Caco-2 (cell line): ENCODE measurements at regions not wholly inside any gene's neighbourhood (a gene's known extent, or its start where the extent isn't known, plus 50 kb on each side); places are given as distances from the start of the nearest gene placed in this dataset.
"Not testable (repeated sequence)": the region's sequence is repeated elsewhere in the genome, so short reads cannot be mapped to it uniquely, and the experiment has no call there.

ENCODE experiments used
- BruUV-seq: library from RNA; stranded (reverse); fragments of 400-500 nt; replicated peaks from 2 replicates; lab custom pipeline; 2021; lab: Mats Ljungman, UMichigan
- CTCF ChIA-PET: fragments of 300-600 bp; sonication (Branson Sonifier 250); formaldehyde crosslinking; loops from one replicate; lab custom pipeline; 2022; ENCODE audit warnings: antibody characterized with exemption; lab: Charles Lee
- POLR2A ChIA-PET: fragments of 300-600 bp; sonication (Branson Sonifier 250); formaldehyde crosslinking; loops from one replicate; lab custom pipeline; 2022; ENCODE audit warnings: antibody characterized with exemption; lab: Charles Lee
- DNase-seq, 2 experiments: peaks; one replicate each; pipeline versions ENCODE4 v3.0.0 to v3.0.0-alpha.2; 2020 to 2022
- H3K27me3 ChIP-seq: replicated peaks from 2 replicates; pipeline ENCODE4 v1.6.0; 2011; ENCODE audit warnings: low read length; ENCODE audit not compliant: control insufficient read depth, insufficient read depth
- H3K36me3 ChIP-seq: 2 replicates; pipeline ENCODE4 v1.5.1; 2011; ENCODE audit warnings: low read length; ENCODE audit not compliant: control insufficient read depth, insufficient read depth
- H3K4me1 ChIP-seq: fragments of 250-450 bp; sonication (Bioruptor Pico); 2 replicates; pipeline ENCODE4 v1.5.1; 2020; ENCODE audit warnings: mild to moderate bottlenecking
- H3K4me3 ChIP-seq: 2 replicates; pipeline ENCODE4 v1.5.1; 2011; ENCODE audit warnings: low read depth, mild to moderate bottlenecking, control low read depth, low read length
- H3K9me3 ChIP-seq: fragments of 250-450 bp; sonication (Bioruptor Pico); 2 replicates; pipeline ENCODE4 v1.5.1; 2020; ENCODE audit warnings: mild to moderate bottlenecking, moderate library complexity
- H3K27ac Mint-ChIP-seq: one replicate; pipeline ENCODE4 v1.8.0; 2022; ENCODE audit warnings: mixed read lengths; ENCODE audit not compliant: unreplicated experiment
- H3K27me3 Mint-ChIP-seq: one replicate; pipeline ENCODE4 v1.8.0; 2022; ENCODE audit warnings: mixed read lengths; ENCODE audit not compliant: insufficient read depth, unreplicated experiment
- H3K36me3 Mint-ChIP-seq: one replicate; pipeline ENCODE4 v1.8.0; 2022; ENCODE audit warnings: mild to moderate bottlenecking, mixed read lengths; ENCODE audit not compliant: insufficient read depth, unreplicated experiment
- H3K4me1 Mint-ChIP-seq: one replicate; pipeline ENCODE4 v1.8.0; 2022; ENCODE audit warnings: low read depth, mixed read lengths; ENCODE audit not compliant: unreplicated experiment
- H3K4me3 Mint-ChIP-seq: one replicate; pipeline ENCODE4 v1.8.0; 2022; ENCODE audit warnings: mild to moderate bottlenecking, moderate library complexity, mixed read lengths; ENCODE audit not compliant: unreplicated experiment
- H3K9me3 Mint-ChIP-seq: one replicate; pipeline ENCODE4 v1.8.0; 2022; ENCODE audit warnings: mixed read lengths; ENCODE audit not compliant: unreplicated experiment
- CTCF ChIP-seq, 2 experiments: fragments of 200-600 bp in 1 of 2; IDR thresholded peaks; 1 replicate in 1 of 2; 2 replicates in 1 of 2; pipeline versions ENCODE4 v1.5.1 to v1.8.0; 2011 to 2022; ENCODE audit warnings: antibody characterized with exemption in 1 of 2, control low read depth in 1 of 2, inconsistent platforms in 1 of 2, low read depth in 1 of 2, low read length in 1 of 2, mild to moderate bottlenecking in 1 of 2, moderate library complexity in 1 of 2; ENCODE audit not compliant: insufficient read depth in 1 of 2, severe bottlenecking in 1 of 2, unreplicated experiment in 1 of 2
- intact Hi-C: fragments of 100-400 bp; cut with micrococcal nuclease; formaldehyde crosslinking; loops from one replicate; pipeline ENCODE4 v1.10.0; 2022; ENCODE audit not compliant: unreplicated experiment

- Histone ChIP-seq H3K4me3 (no peak overlapping the region), H3K4me1 (no peaks in the 10 kb centered on the region), H3K27me3 (no peaks in the 10 kb centered on the region), H3K36me3 (no peaks in the 10 kb centered on the region), H3K9me3 (no peaks in the 10 kb centered on the region)
- no peak for TF ChIP-seq CTCF (IDR thresholded peaks at IDR 0.05; ENCODE audit: insufficient read depth in 1 of 2, low read depth in 1 of 2, low read length in 1 of 2, severe bottlenecking in 1 of 2, unreplicated experiment in 1 of 2)
- Mint-ChIP-seq H3K36me3 (no peaks in the 10 kb centered on the region), H3K27me3 (no peaks in the 10 kb centered on the region), H3K9me3 (no peaks in the 10 kb centered on the region), H3K4me3 (no peak overlapping the region), H3K27ac (no peak overlapping the region), H3K4me1 (no peaks in the 10 kb centered on the region)
- CTCF ChIA-PET = no interaction called here
- no peak for DNase-seq
- BruUV-seq = no TSS peak
- POLR2A ChIA-PET = no interaction called here
- intact Hi-C loops = no loop called here
Measured at GRCh38 chr6:51318674-51319073, 500.0 kb downstream of the TFAP2B start.

- H3K27me3 ChIP-seq, H3K9me3 Mint-ChIP-seq, H3K36me3 Mint-ChIP-seq, H3K4me1 ChIP-seq, BruUV-seq, H3K4me3 ChIP-seq, H3K4me3 Mint-ChIP-seq, POLR2A ChIA-PET, H3K4me1 Mint-ChIP-seq, DNase-seq, intact Hi-C loops, H3K36me3 ChIP-seq, CTCF ChIA-PET, H3K9me3 ChIP-seq, H3K27me3 Mint-ChIP-seq, H3K27ac Mint-ChIP-seq: not testable (repeated sequence)
Measured at GRCh38 chr6:51321477-51321876, 502.8 kb downstream of the TFAP2B start.

GRCh38 chr6:51322505-51322904, 503.8 kb downstream of the TFAP2B start:
- Mint-ChIP-seq H3K4me3 (no peak overlapping the region), H3K4me1 (no peaks in the 10 kb centered on the region), H3K9me3 (no peaks in the 10 kb centered on the region), H3K27me3 (no peaks in the 10 kb centered on the region), H3K27ac (no peak overlapping the region), H3K36me3 (no peaks in the 10 kb centered on the region)
- Histone ChIP-seq H3K9me3 (no peaks in the 10 kb centered on the region), H3K4me3 (no peak overlapping the region), H3K36me3 (no peaks in the 10 kb centered on the region), H3K27me3 (no peaks in the 10 kb centered on the region), H3K4me1 (no peaks in the 10 kb centered on the region)
- intact Hi-C loops = no loop called here
- ChIA-PET POLR2A (no interaction called here), CTCF (no interaction called here)
- DNase-seq = no peak
- no TSS peak for BruUV-seq
- no peak for TF ChIP-seq CTCF (IDR thresholded peaks at IDR 0.05; ENCODE audit: insufficient read depth in 1 of 2, low read depth in 1 of 2, low read length in 1 of 2, severe bottlenecking in 1 of 2, unreplicated experiment in 1 of 2)

GRCh38 chr6:51323056-51323455, 504.4 kb downstream of the TFAP2B start:
- no TSS peak for BruUV-seq
- H3K36me3 ChIP-seq = no peaks in the 10 kb centered on the region
- TF ChIP-seq CTCF (IDR thresholded peaks at IDR 0.05; ENCODE audit: insufficient read depth in 1 of 2, low read depth in 1 of 2, low read length in 1 of 2, severe bottlenecking in 1 of 2, unreplicated experiment in 1 of 2) = no peak
- H3K27me3 Mint-ChIP-seq = no peaks in the 10 kb centered on the region
- no peaks in the 10 kb centered on the region for H3K4me1 Mint-ChIP-seq
- H3K27me3 ChIP-seq = no peaks in the 10 kb centered on the region
- H3K4me1 ChIP-seq = no peaks in the 10 kb centered on the region
- POLR2A ChIA-PET = no interaction called here
- intact Hi-C loops = no loop called here
- H3K27ac Mint-ChIP-seq = no peak overlapping the region
- no peaks in the 10 kb centered on the region for H3K36me3 Mint-ChIP-seq
- no peak for DNase-seq
- no peak overlapping the region for H3K4me3 Mint-ChIP-seq
- no peaks in the 10 kb centered on the region for H3K9me3 ChIP-seq
- H3K4me3 ChIP-seq = no peak overlapping the region
- CTCF ChIA-PET = no interaction called here
- no peaks in the 10 kb centered on the region for H3K9me3 Mint-ChIP-seq
